H1 (cell line): ENCODE measurements at regions not wholly inside any gene's neighbourhood (a gene's known extent, or its start where the extent isn't known, plus 50 kb on each side); places are given as distances from the start of the nearest gene placed in this dataset.

Experiments
- CTCF ChIA-PET: fragments of 300-600 bp; sonication (Branson Sonifier 250); formaldehyde crosslinking; loops from one replicate; lab custom pipeline; 2021; ENCODE audit not compliant: partially characterized antibody; lab: Charles Lee
- POLR2A ChIA-PET: fragments of 300-600 bp; sonication (Branson Sonifier 250); formaldehyde crosslinking; loops from one replicate; lab custom pipeline; 2021; ENCODE audit warnings: inconsistent platforms; ENCODE audit not compliant: partially characterized antibody; lab: Charles Lee
- DNase-seq, 2 experiments: peaks; one replicate each; pipeline versions ENCODE4 v3.0.0 to v3.0.0-alpha.2; 2010 to 2022; ENCODE audit warnings: low spot score in 2 of 2, low read depth in 1 of 2, mixed read lengths in 1 of 2
- FAIRE-seq: peaks from 2 replicates; lab custom pipeline; 2011; peaks lifted over from hg19 to GRCh38; lab: Jason Lieb, UNC
- H2AFZ ChIP-seq: 2 replicates; pipeline ENCODE4 v1.8.1; 2012; ENCODE audit warnings: low read length, inconsistent platforms
- H2AK5ac ChIP-seq: 2 replicates; pipeline ENCODE4 v1.6.1; 2013; ENCODE audit warnings: low read depth, low read length
- H2BK120ac ChIP-seq: replicated peaks from 2 replicates; pipeline ENCODE3; 2013; ENCODE audit warnings: low read depth, low read length, inconsistent platforms
- H2BK12ac ChIP-seq: 2 replicates; pipeline ENCODE4 v1.6.1; 2013; ENCODE audit warnings: low read depth, low read length
- H2BK15ac ChIP-seq: 2 replicates; pipeline ENCODE4 v1.6.1; 2013; ENCODE audit warnings: low read length
- H2BK20ac ChIP-seq: 2 replicates; pipeline ENCODE4 v1.6.1; 2013; ENCODE audit warnings: low read length
- H2BK5ac ChIP-seq: 2 replicates; pipeline ENCODE4 v1.6.1; 2013; ENCODE audit warnings: low read depth, low read length
- H3K14ac ChIP-seq: 2 replicates; pipeline ENCODE4 v1.6.1; 2013; ENCODE audit warnings: inconsistent platforms; ENCODE audit not compliant: insufficient read length
- H3K18ac ChIP-seq: 2 replicates; pipeline ENCODE4 v1.6.1; 2013; ENCODE audit warnings: low read length; ENCODE audit errors: extremely low read depth
- H3K23ac ChIP-seq: 2 replicates; pipeline ENCODE4 v1.6.1; 2013; ENCODE audit warnings: inconsistent platforms; ENCODE audit not compliant: insufficient read length
- H3K23me2 ChIP-seq: 2 replicates; pipeline ENCODE4 v1.6.1; 2013; ENCODE audit warnings: low read depth, low read length
- H3K27ac ChIP-seq: 2 replicates; pipeline ENCODE4 v1.6.1; 2011; ENCODE audit warnings: low read depth, low read length, inconsistent platforms
- H3K27me3 ChIP-seq, 4 experiments: replicated peaks in 1 of 4; 1 replicate in 1 of 4; 2 replicates in 3 of 4; pipeline versions ENCODE4 v1.6.1 to v1.8.1; 2011 to 2013; ENCODE audit warnings: low read length in 3 of 4, mild to moderate bottlenecking in 3 of 4, inconsistent platforms in 2 of 4, mixed read lengths in 2 of 4, moderate library complexity in 1 of 4; ENCODE audit not compliant: control insufficient read depth in 3 of 4, insufficient read depth in 3 of 4; ENCODE audit errors: extremely low read depth in 1 of 4
- H3K36me3 ChIP-seq, 4 experiments: 2 replicates each; pipeline versions ENCODE4 v1.6.1 to v1.8.1; 2011 to 2013; ENCODE audit warnings: mild to moderate bottlenecking in 4 of 4, low read length in 3 of 4, moderate library complexity in 2 of 4, control low read depth in 1 of 4, inconsistent platforms in 1 of 4; ENCODE audit not compliant: insufficient read depth in 4 of 4, control insufficient read depth in 2 of 4
- H3K4ac ChIP-seq: replicated peaks from 2 replicates; pipeline ENCODE3; 2013; ENCODE audit warnings: low read length, low read depth, mixed read lengths, inconsistent platforms; ENCODE audit not compliant: insufficient read length
- H3K4me1 ChIP-seq, 4 experiments: replicated peaks in 1 of 4; 1 replicate in 1 of 4; 2 replicates in 3 of 4; pipeline versions ENCODE4 v1.6.1 to v1.8.1; 2011 to 2013; ENCODE audit warnings: low read length in 3 of 4, inconsistent platforms in 2 of 4, mixed read lengths in 1 of 4; ENCODE audit not compliant: insufficient read depth in 4 of 4, control insufficient read depth in 3 of 4
- H3K4me2 ChIP-seq, 2 experiments: 2 replicates each; pipeline versions ENCODE4 v1.6.1 to v1.8.1; 2011 to 2013; ENCODE audit warnings: low read depth in 2 of 2, low read length in 2 of 2, control low read depth in 1 of 2, inconsistent platforms in 1 of 2, mild to moderate bottlenecking in 1 of 2; ENCODE audit not compliant: insufficient read depth in 1 of 2
- H3K4me3 ChIP-seq, 4 experiments: fragments of 200-600, 300-600 bp in 1 of 4; sonication (generic), shearing (Covaris generic), sonication (Bioruptor Twin) in 1 of 4; 2 replicates each; pipeline versions ENCODE4 v1.5.1 to v1.8.1; 2011 to 2016; ENCODE audit warnings: low read length in 4 of 4, low read depth in 3 of 4, control low read depth in 2 of 4, inconsistent platforms in 2 of 4, mild to moderate bottlenecking in 2 of 4, mixed read lengths in 1 of 4, moderate library complexity in 1 of 4; ENCODE audit not compliant: insufficient read depth in 2 of 4; ENCODE audit errors: extremely low read depth in 1 of 4
- H3K56ac ChIP-seq: replicated peaks from 2 replicates; pipeline ENCODE3; 2013; ENCODE audit warnings: low read depth, mild to moderate bottlenecking, mixed read lengths, low read length, inconsistent platforms; ENCODE audit not compliant: insufficient read length
- H3K79me1 ChIP-seq: 2 replicates; pipeline ENCODE4 v1.6.1; 2013; ENCODE audit warnings: low read depth, low read length, control low read depth
- H3K79me2 ChIP-seq, 2 experiments: 2 replicates each; pipeline versions ENCODE4 v1.6.1 to v1.8.1; 2012 to 2013; ENCODE audit warnings: low read length in 2 of 2, mild to moderate bottlenecking in 2 of 2, inconsistent platforms in 1 of 2; ENCODE audit not compliant: insufficient read depth in 2 of 2, control insufficient read depth in 1 of 2
- H3K9ac ChIP-seq, 4 experiments: replicated peaks in 1 of 4; 1 replicate in 1 of 4; 2 replicates in 3 of 4; pipeline versions ENCODE4 v1.6.1 to v1.8.1; 2011 to 2013; ENCODE audit warnings: low read depth in 3 of 4, low read length in 3 of 4, control low read depth in 2 of 4, mild to moderate bottlenecking in 2 of 4, moderate library complexity in 2 of 4, inconsistent platforms in 1 of 4; ENCODE audit errors: extremely low read depth in 1 of 4
- H3K9me3 ChIP-seq, 2 experiments: 2 replicates each; pipeline versions ENCODE4 v1.6.1 to v1.8.1; 2012 to 2013; ENCODE audit warnings: mild to moderate bottlenecking in 2 of 2, moderate library complexity in 2 of 2, control low read depth in 1 of 2, inconsistent platforms in 1 of 2, low read depth in 1 of 2, low read length in 1 of 2, mixed read lengths in 1 of 2; ENCODE audit not compliant: insufficient read depth in 2 of 2
- H4K20me1 ChIP-seq, 2 experiments: replicated peaks in 1 of 2; 2 replicates each; pipeline versions ENCODE3 to v1.8.1; 2011 to 2013; ENCODE audit warnings: inconsistent platforms in 2 of 2, low read length in 2 of 2, mild to moderate bottlenecking in 1 of 2; ENCODE audit not compliant: insufficient read depth in 2 of 2, control insufficient read depth in 1 of 2
- H4K5ac ChIP-seq: 2 replicates; pipeline ENCODE4 v1.6.1; 2013; ENCODE audit warnings: low read length, low read depth, mixed read lengths, inconsistent platforms; ENCODE audit not compliant: insufficient read length
- H4K8ac ChIP-seq: 2 replicates; pipeline ENCODE4 v1.8.0; 2013; ENCODE audit warnings: mild to moderate bottlenecking, moderate library complexity, low read length, inconsistent platforms; ENCODE audit not compliant: insufficient read depth; ENCODE audit errors: extremely low read depth
- H4K91ac ChIP-seq: replicated peaks from 2 replicates; pipeline ENCODE3; 2013; ENCODE audit warnings: low read length, mixed read lengths, inconsistent platforms; ENCODE audit not compliant: insufficient read length
- SP4 ChIP-seq: IDR thresholded peaks from 2 replicates; pipeline ENCODE4 v1.6.1; 2012; ENCODE audit warnings: low read length, inconsistent platforms
- WGBS, 2 experiments: shearing (Covaris generic) in 1 of 2; methylation state at CpG; one replicate each; pipeline versions ENCODE4 v1.1.6 to v1.1.7; 2013 to 2015; ENCODE audit warnings: low lambda C conversion rate in 2 of 2, mixed read lengths in 2 of 2, inconsistent platforms in 1 of 2, low coverage in 1 of 2, missing lambda C conversion rate in 1 of 2; ENCODE audit not compliant: insufficient replicate concordance in 2 of 2, insufficient coverage in 1 of 2, insufficient read length in 1 of 2; ENCODE audit errors: extremely low coverage in 1 of 2, missing lambda C conversion rate in 1 of 2; 5-methylcytosine and 5-hydroxymethylcytosine counted together

DNA sequence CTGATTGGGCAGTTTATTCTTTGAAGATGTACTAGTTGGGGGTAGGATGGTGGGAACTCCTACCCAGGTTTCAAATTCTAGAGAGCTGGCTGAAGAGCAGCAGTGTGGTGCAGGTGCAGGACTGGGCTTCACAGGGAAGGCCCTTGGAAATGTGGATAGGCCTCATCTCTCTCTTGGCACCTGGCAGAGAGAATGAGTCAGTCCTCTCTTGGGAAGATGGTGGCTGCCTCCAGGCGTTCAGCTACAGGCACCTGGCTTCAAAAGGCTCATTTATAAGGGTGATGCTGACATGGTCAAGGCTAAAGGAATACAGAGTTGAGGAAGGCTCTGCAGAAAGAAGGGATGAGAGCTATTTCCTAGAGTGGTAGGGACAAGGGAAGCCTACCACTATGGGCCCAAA is 179.7 kb upstream of the VASH1 start:
- Histone ChIP-seq H3K27ac (no peak overlapping the region), H3K18ac (no peak overlapping the region), H2AK5ac (no peak overlapping the region), H3K14ac (no peak overlapping the region), H2BK5ac (no peak overlapping the region), H4K20me1 (no peaks in the 10 kb centered on the region), H3K4me3 (no peak overlapping the region), H3K23me2 (no peaks in the 10 kb centered on the region), H3K9ac (no peak overlapping the region), H3K4ac (no peak overlapping the region), H3K79me1 (no peaks in the 10 kb centered on the region), H3K36me3 (no peaks in the 10 kb centered on the region), H3K27me3 (no peaks in the 10 kb centered on the region), H4K5ac (no peak overlapping the region), H2BK15ac (no peak overlapping the region), H2AFZ (no peak overlapping the region), H3K9me3 (no peaks in the 10 kb centered on the region), H2BK20ac (no peak overlapping the region), H2BK120ac (no peak overlapping the region), H3K56ac (no peak overlapping the region), H4K91ac (no peak overlapping the region), H3K4me1 (no peaks in the 10 kb centered on the region), H3K4me2 (no peak overlapping the region), H3K23ac (no peak overlapping the region), H4K8ac (no peak overlapping the region), H2BK12ac (no peak overlapping the region), H3K79me2 (no peaks in the 10 kb centered on the region)
- ChIA-PET CTCF (interaction anchor here (0.9 to 2.3 kb wide), 6 partner anchors 17 to 72 kb away, joined by 3 to 12 read pairs (median 4); no protein-coding TSS in a partner anchor), POLR2A (no interaction called here)
- no peak for DNase-seq
- TF ChIP-seq SP4 = no peak
- FAIRE-seq = no peak
- WGBS, 2 experiments = 75% methylated on average over 1 of the region's 1 CpG; no CpG with 5 or more reads in 1 of the 2 experiments
